GM12873 (cell line): ENCODE measurements at regions not wholly inside any gene's neighbourhood (a gene's known extent, or its start where the extent isn't known, plus 50 kb on each side); places are given as distances from the start of the nearest gene placed in this dataset.

Source experiments
- TF ChIP-seq, protein P1 (sequence below): IDR thresholded peaks from 2 replicates; pipeline ENCODE4 v1.5.1; 2012; ENCODE audit warnings: low read depth, mild to moderate bottlenecking, moderate library complexity, low read length, control low read depth; ENCODE audit not compliant: insufficient read depth; ENCODE audit errors: missing control alignments

DNA sequence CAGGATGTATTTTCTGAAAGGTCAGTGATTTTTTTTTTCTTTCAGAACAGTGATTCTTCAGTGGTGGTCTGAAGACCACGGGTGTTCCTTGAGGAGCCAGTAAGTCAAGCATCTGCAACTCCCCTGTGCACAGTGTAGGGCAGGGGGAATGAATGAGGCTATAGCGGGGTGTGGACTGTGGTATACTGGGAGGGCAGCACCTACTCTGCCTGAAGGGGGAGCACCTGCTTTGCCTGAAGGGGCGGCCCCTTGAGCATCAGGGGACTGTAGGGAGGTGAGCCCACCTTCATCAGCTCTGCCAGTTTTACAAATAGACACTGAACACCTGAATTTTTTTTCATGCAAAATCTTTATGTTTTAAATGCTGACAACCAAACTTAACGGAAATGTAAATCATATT lies 77.5 kb upstream of the RIPOR2 start:
- TF ChIP-seq, protein P1, sequence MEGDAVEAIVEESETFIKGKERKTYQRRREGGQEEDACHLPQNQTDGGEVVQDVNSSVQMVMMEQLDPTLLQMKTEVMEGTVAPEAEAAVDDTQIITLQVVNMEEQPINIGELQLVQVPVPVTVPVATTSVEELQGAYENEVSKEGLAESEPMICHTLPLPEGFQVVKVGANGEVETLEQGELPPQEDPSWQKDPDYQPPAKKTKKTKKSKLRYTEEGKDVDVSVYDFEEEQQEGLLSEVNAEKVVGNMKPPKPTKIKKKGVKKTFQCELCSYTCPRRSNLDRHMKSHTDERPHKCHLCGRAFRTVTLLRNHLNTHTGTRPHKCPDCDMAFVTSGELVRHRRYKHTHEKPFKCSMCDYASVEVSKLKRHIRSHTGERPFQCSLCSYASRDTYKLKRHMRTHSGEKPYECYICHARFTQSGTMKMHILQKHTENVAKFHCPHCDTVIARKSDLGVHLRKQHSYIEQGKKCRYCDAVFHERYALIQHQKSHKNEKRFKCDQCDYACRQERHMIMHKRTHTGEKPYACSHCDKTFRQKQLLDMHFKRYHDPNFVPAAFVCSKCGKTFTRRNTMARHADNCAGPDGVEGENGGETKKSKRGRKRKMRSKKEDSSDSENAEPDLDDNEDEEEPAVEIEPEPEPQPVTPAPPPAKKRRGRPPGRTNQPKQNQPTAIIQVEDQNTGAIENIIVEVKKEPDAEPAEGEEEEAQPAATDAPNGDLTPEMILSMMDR = peak; percentile 56

DNA sequence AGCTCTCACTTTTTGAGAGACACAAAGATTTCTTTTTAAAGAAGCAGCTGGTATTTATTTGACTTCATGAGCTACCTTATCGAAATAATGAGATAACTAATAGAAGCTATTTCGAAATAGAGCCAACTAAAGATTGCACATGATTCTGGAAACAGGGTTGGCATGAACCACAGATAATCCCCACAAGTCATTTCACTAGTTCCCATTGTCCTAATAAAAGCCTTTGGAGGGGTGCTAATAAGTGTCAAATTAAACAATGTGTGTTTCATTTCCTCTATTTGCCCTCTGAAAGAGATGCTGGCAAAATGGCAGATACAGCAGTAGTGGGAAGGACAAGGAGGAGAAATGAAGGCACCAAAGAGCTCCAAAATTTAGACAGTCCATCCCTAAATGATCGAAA lies 78.6 kb upstream of the RIPOR2 start:
- TF ChIP-seq, protein P1 = no peak

GRCh38 chr6:25014791-25015560 lies 79.2 kb upstream of the RIPOR2 start:
- TF ChIP-seq, protein P1 = no peak

DNA sequence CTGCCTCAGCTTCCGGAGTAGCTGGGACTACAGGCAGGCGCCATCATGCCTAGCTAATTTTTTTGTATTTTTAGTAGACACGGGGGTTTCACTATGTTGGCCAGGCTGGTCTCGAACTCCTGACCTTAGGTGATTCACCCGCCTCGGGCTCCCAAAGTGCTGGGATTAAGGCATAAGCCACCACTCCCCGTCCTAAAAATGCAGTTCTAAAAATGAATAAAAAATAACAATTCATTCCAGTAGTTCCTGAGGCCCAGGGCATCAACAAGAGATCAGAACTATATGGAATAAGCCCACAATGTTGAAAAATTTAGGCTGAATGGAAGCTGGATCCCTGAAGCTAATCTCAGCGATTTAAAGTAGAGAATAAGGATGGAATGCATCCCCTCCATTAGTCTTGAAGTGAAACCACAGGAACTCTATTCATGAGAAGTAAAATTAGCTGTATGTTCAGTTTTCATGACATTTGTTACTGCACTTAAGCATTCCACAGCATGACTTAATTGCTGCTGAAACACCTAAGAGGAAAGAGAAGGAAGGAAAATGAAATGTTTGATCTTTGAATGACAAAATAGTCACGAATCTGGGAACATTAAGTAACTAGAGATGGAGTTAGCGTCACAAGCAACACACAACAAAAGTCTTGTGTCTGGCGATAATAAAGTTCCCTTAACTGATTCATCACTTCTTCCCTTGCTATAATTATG lies 80.4 kb upstream of the RIPOR2 start:
- TF ChIP-seq, protein P1 = no peak

- TF ChIP-seq, protein P1 = no peak
These were observed 81.7 kb upstream of the RIPOR2 start for GRCh38 chr6:25017486-25017885.

DNA sequence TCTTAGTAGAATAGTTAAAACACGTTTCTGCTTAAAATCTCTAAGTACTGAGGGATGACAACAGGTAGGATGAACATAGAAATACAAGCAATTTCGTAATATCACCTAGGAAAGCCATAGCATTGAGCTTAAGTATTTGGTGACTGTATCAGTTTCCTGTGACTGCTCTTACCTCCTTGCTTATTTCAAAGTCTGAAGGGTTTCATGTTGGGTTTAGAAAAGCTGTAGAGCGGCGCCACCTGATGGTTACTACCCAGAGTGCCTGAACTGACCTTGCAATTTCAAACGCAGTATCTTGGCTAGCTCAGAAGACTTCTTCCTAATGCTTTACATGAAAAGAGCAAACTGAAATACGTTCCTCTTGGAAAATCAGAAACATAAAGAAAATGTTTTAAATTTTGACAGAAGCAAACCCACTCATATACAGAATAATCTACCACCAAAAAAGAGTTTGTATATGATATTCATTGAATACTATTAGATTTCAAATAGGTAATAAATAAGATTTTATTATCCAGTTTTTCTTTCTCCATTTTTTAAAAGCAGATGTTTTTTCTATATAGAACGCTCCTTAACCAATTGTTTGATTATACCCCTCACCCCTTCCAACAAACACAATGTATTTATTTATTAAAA lies 82.3 kb upstream of the RIPOR2 start:
- TF ChIP-seq, protein P1 = peak; percentile 86

- TF ChIP-seq, protein P1 = no peak
These were observed 82.8 kb upstream of the RIPOR2 start for GRCh38 chr6:25018568-25018954.
